ENCODE measurements at regions not wholly inside any gene's neighbourhood (a gene's known extent, or its start where the extent isn't known, plus 50 kb on each side); places are given as distances from the start of the nearest gene placed in this dataset.

- intact Hi-C loops (cut with micrococcal nuclease; ENCODE audit: unreplicated experiment) = no loop called here
- no peaks in the 10 kb centered on the region for H3K79me2 ChIP-seq (ENCODE audit: insufficient read depth, low read length)
- BruUV-seq (replicated peaks) = no TSS peak
Observed at GRCh38 chr2:75844651-75845050, 133.9 kb upstream of the GCFC2 start.

More at GRCh38 chr2:75844651-75845050, 133.9 kb upstream of the GCFC2 start:
- TF ChIP-seq ATRX (CRISPR knock-in tag; IDR thresholded peaks at IDR 0.05; ENCODE audit: borderline replicate concordance) = no peak
- no peak for TF ChIP-seq KDM1A (CRISPR knock-in tag; IDR thresholded peaks at IDR 0.05)
- TF ChIP-seq FOXC1 (CRISPR knock-in tag; IDR thresholded peaks at IDR 0.05; ENCODE audit: borderline replicate concordance) = no peak
- no peak for TF ChIP-seq GTF3A (CRISPR knock-in tag; conservative IDR thresholded peaks at IDR 0.05)
- TF ChIP-seq HES4 (CRISPR knock-in tag; IDR thresholded peaks at IDR 0.05; ENCODE audit: borderline replicate concordance) = no peak
- TF ChIP-seq MEIS1 (CRISPR knock-in tag; IDR thresholded peaks at IDR 0.05; ENCODE audit: borderline replicate concordance) = no peak
- TF ChIP-seq ZHX1 (CRISPR knock-in tag; IDR thresholded peaks at IDR 0.05; ENCODE audit: low read depth) = no peak
- TF ChIP-seq ZNF691 (CRISPR knock-in tag; IDR thresholded peaks at IDR 0.05; ENCODE audit: borderline replicate concordance, low read depth) = no peak
- TF ChIP-seq DMTF1 (CRISPR knock-in tag; IDR thresholded peaks at IDR 0.05) = no peak
- no peak for TF ChIP-seq TCF12 (IDR thresholded peaks at IDR 0.05)
- TF ChIP-seq TCF12 (CRISPR knock-in tag; IDR thresholded peaks at IDR 0.05) = no peak
- no peak for TF ChIP-seq DRAP1 (CRISPR knock-in tag; IDR thresholded peaks at IDR 0.05)
- no peak for TF ChIP-seq PHF8 (CRISPR knock-in tag; IDR thresholded peaks at IDR 0.05)
- no peak for TF ChIP-seq BHLHE40 (IDR thresholded peaks at IDR 0.05; ENCODE audit: low read length)
- TF ChIP-seq CBX1 (IDR thresholded peaks at IDR 0.05; ENCODE audit: low read depth) = no peak
- TF ChIP-seq ZNF275 (CRISPR knock-in tag; IDR thresholded peaks at IDR 0.05; ENCODE audit: borderline replicate concordance) = no peak
- no peak for TF ChIP-seq TFAP4 (IDR thresholded peaks at IDR 0.05; ENCODE audit: borderline replicate concordance, low read depth)
- TF ChIP-seq HNF4G (IDR thresholded peaks at IDR 0.05; ENCODE audit: borderline replicate concordance, low read depth, low read length) = no peak
- no peak for TF ChIP-seq HNF4G (CRISPR knock-in tag; IDR thresholded peaks at IDR 0.05; ENCODE audit: borderline replicate concordance, low read depth)
- no peak overlapping the region for H3K4me3 ChIP-seq (replicated peaks in 1 of 3; ENCODE audit: insufficient read depth in 1 of 3, low read depth in 2 of 3, low read length in 3 of 3)
- H3K4me1 ChIP-seq (ENCODE audit: insufficient read depth, low read length) = no peaks in the 10 kb centered on the region
- no peak for ATAC-seq
- no peak for FAIRE-seq
- ChIA-PET POLR2A (no interaction called here), CTCF (ENCODE audit: low intra/inter-chr PET ratio, low total read pairs) (no interaction called here)
- in situ Hi-C loops (cut with HindIII; ENCODE audit: extremely low pct_ligation_motif_present, low pct_unique_long_range_greater_than_20kb) = no loop called here
- H3K27ac ChIP-seq (ENCODE audit: extremely low read length, insufficient read depth, low read length) = no peak overlapping the region
- no peaks in the 10 kb centered on the region for H4K20me1 ChIP-seq (ENCODE audit: insufficient read depth, low read length)
- no peak overlapping the region for H2AFZ ChIP-seq (ENCODE audit: low read length)
- no peaks in the 10 kb centered on the region for H3K27me3 ChIP-seq (ENCODE audit: control insufficient read depth in 1 of 2, insufficient read depth in 2 of 2, low read length in 2 of 2)
- H3K9ac ChIP-seq (ENCODE audit: insufficient read depth, low read depth, low read length) = no peak overlapping the region
- H3K36me3 ChIP-seq (replicated peaks in 1 of 2; ENCODE audit: control insufficient read depth in 1 of 2, insufficient read depth in 2 of 2, low read length in 2 of 2) = no peaks in the 10 kb centered on the region
- no peak overlapping the region for H3K4me2 ChIP-seq (ENCODE audit: low read depth, low read length)
- H3K9me3 ChIP-seq (ENCODE audit: low read length) = no peaks in the 10 kb centered on the region
- no peak for DNase-seq (ENCODE audit: low spot score)
